Epithelial cell of proximal tubule (primary cell): ENCODE measurements at regions not wholly inside any gene's neighbourhood (a gene's known extent, or its start where the extent isn't known, plus 50 kb on each side); places are given as distances from the start of the nearest gene placed in this dataset.

Experiments used
- DNase-seq: peaks from one replicate; pipeline ENCODE4 v3.0.0-alpha.2; 2011; ENCODE audit warnings: low read depth
- H3K4me3 ChIP-seq: 2 replicates; pipeline ENCODE4 v1.5.1; 2011; ENCODE audit warnings: low read depth, mild to moderate bottlenecking, low read length
- CTCF ChIP-seq: conservative IDR thresholded peaks from 2 replicates; pipeline ENCODE4 v1.5.1; 2012; ENCODE audit warnings: low read depth, mild to moderate bottlenecking, low read length

GRCh38 chr20:5402903-5403531 lies 86.3 kb upstream of the PROKR2 start:
- TF ChIP-seq CTCF: peak; percentile 72
- no peak for DNase-seq
- H3K4me3 ChIP-seq: no peak overlapping the region

GRCh38 chr20:5401277-5401875 lies 84.6 kb upstream of the PROKR2 start:
- DNase-seq: no peak
- H3K4me3 ChIP-seq: no peak overlapping the region
- TF ChIP-seq CTCF: no peak

DNA sequence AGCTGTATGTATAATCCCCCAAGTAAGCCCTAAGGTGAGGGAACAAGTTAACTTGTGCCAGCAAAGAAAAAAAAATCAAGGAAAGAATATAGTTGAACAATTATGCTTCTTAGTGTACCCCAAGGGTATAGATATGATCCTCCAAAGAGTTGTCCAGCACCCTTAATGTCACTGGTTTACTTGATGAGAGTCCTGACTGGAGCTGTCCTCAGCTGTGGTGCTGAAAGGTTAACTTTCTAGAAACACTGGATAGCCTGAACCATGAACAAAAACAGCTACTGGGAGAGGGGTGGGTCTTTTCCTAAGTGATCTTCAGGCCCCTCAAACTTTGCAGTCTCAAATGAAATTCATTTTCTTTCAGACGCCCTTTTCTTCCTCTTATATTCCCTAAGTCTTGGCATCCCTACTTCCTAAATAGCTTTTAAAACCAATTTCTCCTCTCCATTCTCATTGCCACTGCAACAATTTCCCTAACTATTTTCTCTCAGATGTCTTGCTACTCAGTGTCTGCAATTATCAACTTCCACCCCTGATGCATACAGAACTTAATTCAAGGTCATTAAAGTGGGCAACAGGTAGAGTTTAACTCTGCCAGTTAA lies 83.5 kb upstream of the PROKR2 start:
- no peak overlapping the region for H3K4me3 ChIP-seq
- no peak for TF ChIP-seq CTCF
- no peak for DNase-seq

DNA sequence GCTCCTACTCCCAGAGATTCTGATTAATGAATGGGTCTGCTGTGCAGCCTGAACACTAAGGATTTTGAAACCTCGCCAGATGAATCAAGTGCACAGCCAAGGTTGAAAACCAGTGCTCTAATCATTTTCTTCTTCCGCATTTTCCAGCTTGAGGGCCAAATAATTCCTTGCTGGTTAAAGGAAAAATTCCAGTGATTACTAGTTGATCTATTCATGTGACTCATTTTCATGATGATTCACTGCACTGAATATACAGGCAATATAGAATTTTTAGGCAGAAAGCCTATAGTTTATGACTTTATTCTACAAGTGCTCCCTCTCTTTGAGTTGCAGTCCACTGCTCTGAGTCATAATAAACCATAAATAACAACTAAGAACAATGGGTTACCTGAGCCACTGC lies 80.6 kb upstream of the PROKR2 start:
- no peak for DNase-seq
- TF ChIP-seq CTCF: no peak
- H3K4me3 ChIP-seq: no peak overlapping the region

GRCh38 chr20:5395932-5396727 lies 79.4 kb upstream of the PROKR2 start:
- no peak for TF ChIP-seq CTCF
- DNase-seq: no peak

GRCh38 chr20:5393218-5393870 lies 76.6 kb upstream of the PROKR2 start:
- no peak overlapping the region for H3K4me3 ChIP-seq
- no peak for DNase-seq
- no peak for TF ChIP-seq CTCF

More at GRCh38 chr20:5395932-5396727, 79.4 kb upstream of the PROKR2 start:
- H3K4me3 ChIP-seq: no peak overlapping the region
